Hepatocyte (in vitro differentiated cells): ENCODE measurements at regions not wholly inside any gene's neighbourhood (a gene's known extent, or its start where the extent isn't known, plus 50 kb on each side); places are given as distances from the start of the nearest gene placed in this dataset.
A peak's percentile ranks its signal among the peaks of the same experiment; 100 is the strongest.

Experiments used
- DNase-seq: peaks from one replicate; pipeline ENCODE4 v3.0.0-alpha.2; 2016; ENCODE audit warnings: low spot score
- H2AFZ ChIP-seq: fragments of 200-600 bp; sonication (generic); 2 replicates; pipeline ENCODE4 v1.6.0; 2016; ENCODE audit warnings: antibody characterized with exemption, mild to moderate bottlenecking
- H3K27ac ChIP-seq: fragments of 200-600 bp; sonication (generic); 2 replicates; pipeline ENCODE4 v1.5.1; 2016; ENCODE audit warnings: mild to moderate bottlenecking
- H3K27me3 ChIP-seq: fragments of 200-600 bp; sonication (generic); 2 replicates; pipeline ENCODE4 v1.6.1; 2016
- H3K36me3 ChIP-seq: fragments of 200-600 bp; sonication (generic); replicated peaks from 2 replicates; pipeline ENCODE4 v1.5.1; 2016; ENCODE audit warnings: low read depth; ENCODE audit not compliant: insufficient read depth
- H3K4me1 ChIP-seq: fragments of 200-600 bp; sonication (generic); 2 replicates; pipeline ENCODE4 v1.5.1; 2016; ENCODE audit warnings: mild to moderate bottlenecking, moderate library complexity; ENCODE audit not compliant: insufficient read depth
- H3K4me2 ChIP-seq: fragments of 200-600 bp; sonication (generic); 2 replicates; pipeline ENCODE4 v1.6.0; 2016
- H3K4me3 ChIP-seq: fragments of 200-600 bp; sonication (generic); 2 replicates; pipeline ENCODE4 v1.5.1; 2016; ENCODE audit warnings: mild to moderate bottlenecking
- H3K79me2 ChIP-seq: fragments of 200-600 bp; sonication (generic); 2 replicates; pipeline ENCODE4 v1.6.0; 2017; ENCODE audit warnings: mild to moderate bottlenecking
- H3K9me2 ChIP-seq: fragments of 200-600 bp; sonication (generic); replicated peaks from 2 replicates; pipeline ENCODE4 v1.6.0; 2017; ENCODE audit warnings: mild to moderate bottlenecking; ENCODE audit not compliant: insufficient read depth
- H3K9me3 ChIP-seq: fragments of 200-600 bp; sonication (generic); 2 replicates; pipeline ENCODE4 v1.5.1; 2016; ENCODE audit warnings: low read depth, mild to moderate bottlenecking
- H4K20me1 ChIP-seq: fragments of 200-600 bp; sonication (generic); 2 replicates; pipeline ENCODE4 v1.6.0; 2016; ENCODE audit warnings: mild to moderate bottlenecking; ENCODE audit not compliant: insufficient read depth, poor library complexity, severe bottlenecking
- EZH2 ChIP-seq: fragments of 200-600 bp; sonication (generic); IDR thresholded peaks from 2 replicates; pipeline ENCODE4 v1.6.1; 2016; ENCODE audit warnings: antibody characterized with exemption, mild to moderate bottlenecking, borderline replicate concordance
- EZH2phosphoT487 ChIP-seq: fragments of 200-600 bp; sonication (generic); IDR thresholded peaks from one replicate; pipeline ENCODE4 v1.6.1; 2018; ENCODE audit warnings: antibody characterized with exemption, mild to moderate bottlenecking, low read depth, moderate library complexity; ENCODE audit not compliant: unreplicated experiment, severe bottlenecking
- WGBS: methylation state at CpG from one replicate; pipeline ENCODE4 v1.1.6; 2016; ENCODE audit warnings: low lambda C conversion rate; ENCODE audit errors: missing lambda C conversion rate; 5-methylcytosine and 5-hydroxymethylcytosine counted together
- TF ChIP-seq, protein P1 (sequence below): fragments of 200-600 bp; sonication (generic); IDR thresholded peaks from 2 replicates; pipeline ENCODE4 v1.5.1; 2016; ENCODE audit warnings: antibody characterized with exemption, mild to moderate bottlenecking; ENCODE audit not compliant: poor library complexity

DNA sequence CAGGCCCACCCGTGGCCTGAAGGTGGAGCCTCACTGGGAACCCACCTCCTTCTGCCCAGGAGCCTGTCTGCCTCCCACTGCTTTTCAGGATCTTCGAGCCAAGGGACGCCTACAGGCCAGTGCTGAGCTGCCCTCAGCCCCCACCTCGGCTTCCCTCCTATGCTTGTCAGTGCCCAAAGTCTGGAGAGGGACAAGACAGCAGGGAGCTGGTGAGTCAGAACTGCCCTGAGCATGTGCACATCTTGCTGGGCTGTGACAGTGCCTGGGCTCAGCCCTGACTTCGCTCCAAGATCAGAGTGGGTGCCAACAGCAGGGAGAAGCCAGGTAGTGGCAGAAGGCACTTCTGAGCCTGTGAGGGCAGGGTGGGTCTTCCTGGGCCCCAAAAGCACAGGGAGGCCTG, 286.8 kb downstream of the AEBP2 start:
- 90% methylated on average over 5 of the region's 5 CpGs for WGBS
- no peaks in the 10 kb centered on the region for H3K9me3 ChIP-seq
- H3K4me1 ChIP-seq = no peaks in the 10 kb centered on the region
- no peaks in the 10 kb centered on the region for H3K27me3 ChIP-seq
- no peak overlapping the region for H3K4me2 ChIP-seq
- no peaks in the 10 kb centered on the region for H3K36me3 ChIP-seq
- H3K79me2 ChIP-seq = no peaks in the 10 kb centered on the region
- H3K9me2 ChIP-seq = no peaks in the 10 kb centered on the region
- TF ChIP-seq EZH2 (no peak), EZH2phosphoT487 (no peak)
- no peak for DNase-seq
- no peak overlapping the region for H2AFZ ChIP-seq
- H4K20me1 ChIP-seq = no peaks in the 10 kb centered on the region
- H3K27ac ChIP-seq = no peak overlapping the region
- no peak overlapping the region for H3K4me3 ChIP-seq

DNA sequence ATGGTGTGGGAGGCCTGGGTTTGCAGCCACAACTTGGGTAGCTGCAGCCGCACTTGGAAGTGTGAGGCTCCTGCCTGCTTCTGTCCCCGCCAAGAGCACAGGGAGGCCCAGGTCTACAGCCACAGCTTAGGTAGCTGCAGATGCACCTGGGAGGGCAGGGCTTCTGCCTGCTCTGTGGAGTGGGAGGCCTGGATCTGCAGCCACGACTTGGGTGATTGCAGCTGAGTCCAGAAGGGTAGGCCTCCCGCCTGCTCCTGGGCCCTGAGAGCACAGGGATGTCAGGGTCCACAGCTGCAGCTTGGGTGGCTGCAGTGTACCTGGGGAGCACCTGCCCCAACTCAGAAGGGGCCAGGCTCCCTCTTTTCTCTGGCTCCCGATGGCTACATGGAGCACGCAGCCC, 287.3 kb downstream of the AEBP2 start:
- H3K4me3 ChIP-seq = no peak overlapping the region
- no peaks in the 10 kb centered on the region for H3K9me2 ChIP-seq
- no peaks in the 10 kb centered on the region for H3K27me3 ChIP-seq
- TF ChIP-seq EZH2phosphoT487 = no peak
- TF ChIP-seq, protein P1, sequence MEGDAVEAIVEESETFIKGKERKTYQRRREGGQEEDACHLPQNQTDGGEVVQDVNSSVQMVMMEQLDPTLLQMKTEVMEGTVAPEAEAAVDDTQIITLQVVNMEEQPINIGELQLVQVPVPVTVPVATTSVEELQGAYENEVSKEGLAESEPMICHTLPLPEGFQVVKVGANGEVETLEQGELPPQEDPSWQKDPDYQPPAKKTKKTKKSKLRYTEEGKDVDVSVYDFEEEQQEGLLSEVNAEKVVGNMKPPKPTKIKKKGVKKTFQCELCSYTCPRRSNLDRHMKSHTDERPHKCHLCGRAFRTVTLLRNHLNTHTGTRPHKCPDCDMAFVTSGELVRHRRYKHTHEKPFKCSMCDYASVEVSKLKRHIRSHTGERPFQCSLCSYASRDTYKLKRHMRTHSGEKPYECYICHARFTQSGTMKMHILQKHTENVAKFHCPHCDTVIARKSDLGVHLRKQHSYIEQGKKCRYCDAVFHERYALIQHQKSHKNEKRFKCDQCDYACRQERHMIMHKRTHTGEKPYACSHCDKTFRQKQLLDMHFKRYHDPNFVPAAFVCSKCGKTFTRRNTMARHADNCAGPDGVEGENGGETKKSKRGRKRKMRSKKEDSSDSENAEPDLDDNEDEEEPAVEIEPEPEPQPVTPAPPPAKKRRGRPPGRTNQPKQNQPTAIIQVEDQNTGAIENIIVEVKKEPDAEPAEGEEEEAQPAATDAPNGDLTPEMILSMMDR = no peak
- TF ChIP-seq EZH2 = no peak
- no peaks in the 10 kb centered on the region for H3K36me3 ChIP-seq
- no peaks in the 10 kb centered on the region for H3K9me3 ChIP-seq
- H3K79me2 ChIP-seq = no peaks in the 10 kb centered on the region
- no peak overlapping the region for H3K4me2 ChIP-seq
- WGBS = 92% methylated on average over 6 of the region's 6 CpGs
- no peak for DNase-seq
- no peak overlapping the region for H2AFZ ChIP-seq
- H4K20me1 ChIP-seq = no peaks in the 10 kb centered on the region
- H3K4me1 ChIP-seq = no peaks in the 10 kb centered on the region
- H3K27ac ChIP-seq = no peak overlapping the region

DNA sequence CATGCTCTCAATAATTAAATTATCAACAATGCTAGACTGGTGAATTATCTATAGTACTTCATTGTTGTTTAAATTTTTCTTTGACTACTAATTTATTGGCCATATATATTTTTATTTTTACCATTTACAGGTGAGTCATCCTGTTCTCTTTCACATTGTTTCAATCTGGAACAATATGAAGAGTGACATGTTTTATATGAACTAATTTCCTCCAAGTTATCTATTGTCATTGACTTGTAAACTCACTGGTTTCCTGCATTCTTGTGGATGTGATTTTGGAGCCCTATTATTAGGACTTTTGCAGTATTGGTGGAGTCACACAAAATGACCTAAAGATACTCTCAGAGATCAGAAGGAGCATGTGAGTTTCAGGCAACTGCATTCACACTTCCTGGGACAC, 297.7 kb downstream of the AEBP2 start:
- Histone ChIP-seq H3K4me2 (no peak overlapping the region), H4K20me1 (no peaks in the 10 kb centered on the region), H3K9me2 (no peaks in the 10 kb centered on the region), H3K27me3 (no peaks in the 10 kb centered on the region), H3K9me3 (no peaks in the 10 kb centered on the region), H3K4me3 (no peak overlapping the region), H2AFZ (no peak overlapping the region), H3K27ac (no peak overlapping the region), H3K79me2 (no peaks in the 10 kb centered on the region), H3K4me1 (no peaks in the 10 kb centered on the region), H3K36me3 (no peaks in the 10 kb centered on the region)
- DNase-seq = no peak
- no peak for TF ChIP-seq EZH2phosphoT487
- TF ChIP-seq EZH2 = no peak
- TF ChIP-seq, protein P1 = no peak

DNA sequence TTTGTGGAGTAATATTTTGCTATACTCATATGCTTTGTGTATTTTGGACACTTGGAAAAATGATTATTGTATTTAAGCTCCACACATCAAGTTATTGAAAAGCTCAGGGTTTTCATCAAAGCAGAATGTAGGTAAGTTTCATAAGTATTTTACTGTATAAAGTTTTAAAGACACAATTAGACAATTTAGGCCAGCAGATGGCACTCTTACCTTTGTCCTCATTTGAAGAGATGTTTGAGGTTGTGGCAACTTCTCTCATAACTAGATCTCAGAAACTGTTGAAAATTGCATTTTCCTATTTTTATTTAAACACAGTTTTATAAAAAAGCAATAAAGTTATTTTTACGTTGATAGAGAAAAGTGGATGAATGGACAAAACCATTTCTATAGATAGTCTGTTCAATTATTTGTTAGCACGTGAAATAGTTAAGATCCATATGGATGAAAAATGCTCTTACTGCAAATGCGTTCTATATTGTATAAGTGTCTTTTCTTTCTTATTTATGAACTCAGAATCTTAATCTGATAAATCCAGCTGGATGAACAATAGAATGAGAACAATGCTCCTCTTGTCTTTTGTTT, 300.0 kb downstream of the AEBP2 start:
- DNase-seq = peak; percentile 75
- H3K79me2 ChIP-seq = no peaks in the 10 kb centered on the region
- H3K9me3 ChIP-seq = no peaks in the 10 kb centered on the region
- no peaks in the 10 kb centered on the region for H3K36me3 ChIP-seq
- no peaks in the 10 kb centered on the region for H3K9me2 ChIP-seq
- H2AFZ ChIP-seq = no peak overlapping the region
- no peaks in the 10 kb centered on the region for H4K20me1 ChIP-seq
- H3K4me2 ChIP-seq = no peak overlapping the region
- H3K4me1 ChIP-seq = no peaks in the 10 kb centered on the region
- TF ChIP-seq EZH2 (no peak), EZH2phosphoT487 (no peak)
- TF ChIP-seq, protein P1 = peak; percentile 66
- H3K27me3 ChIP-seq = no peaks in the 10 kb centered on the region
- no peak overlapping the region for H3K27ac ChIP-seq
- H3K4me3 ChIP-seq = no peak overlapping the region
- WGBS = 63% methylated on average over 3 of the region's 3 CpGs
